Esophagus squamous epithelium (tissue), 5 donors: ENCODE measurements at regions not wholly inside any gene's neighbourhood (a gene's known extent, or its start where the extent isn't known, plus 50 kb on each side); places are given as distances from the start of the nearest gene placed in this dataset.

Experiments used
- DNase-seq: peaks from one replicate; lab custom pipeline; 2025; lab: John Stamatoyannopoulos, UW
- H3K27ac ChIP-seq, 4 donors: fragments of 200-600 bp; sonication (generic); one replicate each; pipeline ENCODE4 v1.5.1; 2016 to 2019; ENCODE audit warnings: mild to moderate bottlenecking in 1 of 4
- H3K27me3 ChIP-seq, 4 donors: fragments of 200-600 bp; sonication (generic); 1 replicate in 3 of 4; 2 replicates in 1 of 4; pipeline versions ENCODE4 v1.5.1 to v1.6.0; 2017 to 2021; ENCODE audit warnings: antibody characterized with exemption in 1 of 4
- H3K36me3 ChIP-seq, 3 donors: fragments of 200-600 bp; sonication (generic); one replicate each; pipeline ENCODE4 v1.5.1; 2016 to 2019
- H3K4me1 ChIP-seq, 3 donors: fragments of 200-600 bp; sonication (generic); one replicate each; pipeline ENCODE4 v1.5.1; 2017 to 2019
- H3K4me3 ChIP-seq, 4 donors: fragments of 200-600 bp; sonication (generic); 1 replicate in 3 of 4; 2 replicates in 1 of 4; pipeline ENCODE4 v1.5.1; 2016 to 2019; ENCODE audit warnings: mild to moderate bottlenecking in 2 of 4, moderate library complexity in 1 of 4
- H3K9me3 ChIP-seq, 3 donors: fragments of 200-600 bp; sonication (generic); one replicate each; pipeline ENCODE4 v1.5.1; 2016 to 2019
- CTCF ChIP-seq, 6 experiments: fragments of 450-650 bp in 4 of 6; fragments of 200-600 bp in 2 of 6; sonication (generic) in 2 of 6; IDR thresholded peaks; one replicate each; pipeline ENCODE4 v1.5.1; 2016 to 2019; ENCODE audit warnings: antibody characterized with exemption in 6 of 6, mild to moderate bottlenecking in 4 of 6, moderate library complexity in 4 of 6
- POLR2A ChIP-seq, 4 donors: fragments of 450-650 bp; IDR thresholded peaks; one replicate each; pipeline ENCODE4 v1.6.1; 2017; ENCODE audit warnings: antibody characterized with exemption in 4 of 4, mild to moderate bottlenecking in 4 of 4, moderate library complexity in 3 of 4
- WGBS, 2 donors: methylation state at CpG; one replicate each; pipeline ENCODE4 v1.1.5; 2018; 5-methylcytosine and 5-hydroxymethylcytosine counted together
- intact Hi-C: fragments of 100-400 bp; cut with DNase I; formaldehyde crosslinking; loops from one replicate; pipeline ENCODE4 v1.15.0; 2022
- donor health status: DM: yes; HTN: yes; CAD: no.

GRCh38 chr4:110287130-110287529, 88.7 kb upstream of the ELOVL6 start:
- H3K27ac ChIP-seq = peak overlapping the region in 3 of 4 donors; percentile 65 to 73 (median 69)
- WGBS, 2 donors = 0 to 17% methylated on average over 2 of the region's 2 CpGs
- no peak overlapping the region for H3K4me3 ChIP-seq
- no peaks in the 10 kb centered on the region for H3K36me3 ChIP-seq
- intact Hi-C loops = no loop called here
- TF ChIP-seq POLR2A (IDR thresholded peaks at IDR 0.05) (no peak), CTCF (IDR thresholded peaks at IDR 0.05) (no peak)
- H3K27me3 ChIP-seq = peaks cover 0 to under 1% (median 0%) of the 10 kb centered on the region in 4 donors
- H3K9me3 ChIP-seq = no peaks in the 10 kb centered on the region
- no peak for DNase-seq
- H3K4me1 ChIP-seq = peaks cover 0 to 11% (median 0%) of the 10 kb centered on the region in 3 donors

GRCh38 chr4:110278127-110278526, 79.7 kb upstream of the ELOVL6 start:
- no peaks in the 10 kb centered on the region for H3K9me3 ChIP-seq
- no peaks in the 10 kb centered on the region for H3K27me3 ChIP-seq
- TF ChIP-seq POLR2A (IDR thresholded peaks at IDR 0.05) (no peak), CTCF (IDR thresholded peaks at IDR 0.05) (no peak)
- no peak overlapping the region for H3K27ac ChIP-seq
- no peaks in the 10 kb centered on the region for H3K36me3 ChIP-seq
- H3K4me1 ChIP-seq = no peaks in the 10 kb centered on the region
- no peak for DNase-seq
- H3K4me3 ChIP-seq = no peak overlapping the region
- 71 to 74% methylated on average over 2 of the region's 2 CpGs for WGBS, 2 donors
- intact Hi-C loops = no loop called here

GRCh38 chr4:110275871-110276270, 77.5 kb upstream of the ELOVL6 start:
- H3K36me3 ChIP-seq = no peaks in the 10 kb centered on the region
- intact Hi-C loops = no loop called here
- no peak overlapping the region for H3K4me3 ChIP-seq
- no peak for TF ChIP-seq POLR2A (IDR thresholded peaks at IDR 0.05)
- TF ChIP-seq CTCF (IDR thresholded peaks at IDR 0.05) = no peak
- no peaks in the 10 kb centered on the region for H3K27me3 ChIP-seq
- no peak overlapping the region for H3K27ac ChIP-seq
- H3K9me3 ChIP-seq = no peaks in the 10 kb centered on the region
- DNase-seq = no peak
- no peaks in the 10 kb centered on the region for H3K4me1 ChIP-seq

GRCh38 chr4:110271986-110272385, 73.6 kb upstream of the ELOVL6 start:
- H3K36me3 ChIP-seq = no peaks in the 10 kb centered on the region

More at GRCh38 chr4:110271986-110272385, 73.6 kb upstream of the ELOVL6 start:
- no peaks in the 10 kb centered on the region for H3K9me3 ChIP-seq
- no peaks in the 10 kb centered on the region for H3K27me3 ChIP-seq
- H3K4me3 ChIP-seq = no peak overlapping the region
- H3K4me1 ChIP-seq = no peaks in the 10 kb centered on the region
- DNase-seq = no peak
- WGBS, 2 donors = 62 to 74% methylated on average over 4 of the region's 4 CpGs
- H3K27ac ChIP-seq = no peak overlapping the region
- no peak for TF ChIP-seq CTCF (IDR thresholded peaks at IDR 0.05)
- no peak for TF ChIP-seq POLR2A (IDR thresholded peaks at IDR 0.05)
- intact Hi-C loops = no loop called here
